ENCODE measurements at regions not wholly inside any gene's neighbourhood (a gene's known extent, or its start where the extent isn't known, plus 50 kb on each side); places are given as distances from the start of the nearest gene placed in this dataset.

GRCh38 chr18:5771343-5771742, 124.0 kb downstream of the TMEM200C start:
- no peak for TF ChIP-seq EZH2 (IDR thresholded peaks at IDR 0.05)
- TF ChIP-seq ATF3 (IDR thresholded peaks at IDR 0.05) = no peak
- TF ChIP-seq JUND (IDR thresholded peaks at IDR 0.05) = no peak
- TF ChIP-seq EZH2phosphoT487 (IDR thresholded peaks at IDR 0.05; ENCODE audit: borderline replicate concordance) = no peak
- no peak for TF ChIP-seq YY1 (IDR thresholded peaks at IDR 0.05; ENCODE audit: extremely low read depth, insufficient replicate concordance, low read depth, low read length)
- H3K4me3 ChIP-seq (replicated peaks in 1 of 2; ENCODE audit: low read depth in 1 of 2, low read length in 2 of 2) = no peak overlapping the region
- no peak for ATAC-seq
- no peak overlapping the region for H3K9ac ChIP-seq (ENCODE audit: low read length)
- H4K20me1 ChIP-seq (ENCODE audit: insufficient read depth) = no peaks in the 10 kb centered on the region
- H2AFZ ChIP-seq (ENCODE audit: low read depth, low read length, poor library complexity, severe bottlenecking) = no peak overlapping the region
- no peak for DNase-seq (ENCODE audit: low read depth, low spot score)
- H3K4me2 ChIP-seq (ENCODE audit: low read length) = no peak overlapping the region
- no TSS peak for BruUV-seq (replicated peaks)
- H3K9me2 ChIP-seq (ENCODE audit: insufficient read depth) = no peaks in the 10 kb centered on the region
- H3K9me3 ChIP-seq (ENCODE audit: control insufficient read depth in 1 of 2, insufficient read depth in 1 of 2, low read depth in 1 of 2, low read length in 2 of 2) = peaks cover 13 to 18% of the 10 kb centered on the region in 2 experiments; a peak in 2 of 4 replicates
- POLR2A ChIA-PET = no interaction called here
- intact Hi-C loops (cut with micrococcal nuclease) = no loop called here
- H3K4me1 ChIP-seq (ENCODE audit: control insufficient read depth in 1 of 2, insufficient read depth in 2 of 2, low read length in 2 of 2) = no peaks in the 10 kb centered on the region
- H3K79me2 ChIP-seq (ENCODE audit: insufficient read depth, low read length) = no peaks in the 10 kb centered on the region
- no peaks in the 10 kb centered on the region for H3K36me3 ChIP-seq (ENCODE audit: control insufficient read depth in 1 of 2, insufficient read depth in 2 of 2, low read length in 2 of 2)
- RAD21 ChIA-PET (ENCODE audit: low non-redundant PET in 1 of 2, low total read pairs in 2 of 2, uncharacterized antibody in 2 of 2, unreplicated experiment in 2 of 2) = no interaction called here
- CTCF ChIA-PET = no interaction called here
- no peak overlapping the region for H3K27ac ChIP-seq (ENCODE audit: low read depth, low read length)
- no peaks in the 10 kb centered on the region for H3K27me3 ChIP-seq (ENCODE audit: insufficient read depth, low read length)

GRCh38 chr18:5770176-5770575, 125.1 kb downstream of the TMEM200C start:
- H4K20me1 ChIP-seq (ENCODE audit: insufficient read depth) = no peaks in the 10 kb centered on the region
- POLR2A ChIA-PET = no interaction called here
- no peak overlapping the region for H3K4me3 ChIP-seq (replicated peaks in 1 of 2; ENCODE audit: low read depth in 1 of 2, low read length in 2 of 2)
- H3K27ac ChIP-seq (ENCODE audit: low read depth, low read length) = no peak overlapping the region
- no peaks in the 10 kb centered on the region for H3K27me3 ChIP-seq (ENCODE audit: insufficient read depth, low read length)
- CTCF ChIA-PET = no interaction called here
- no peaks in the 10 kb centered on the region for H3K79me2 ChIP-seq (ENCODE audit: insufficient read depth, low read length)
- RAD21 ChIA-PET (ENCODE audit: low non-redundant PET in 1 of 2, low total read pairs in 2 of 2, uncharacterized antibody in 2 of 2, unreplicated experiment in 2 of 2) = no interaction called here
- no peak overlapping the region for H3K4me2 ChIP-seq (ENCODE audit: low read length)
- H3K4me1 ChIP-seq (ENCODE audit: control insufficient read depth in 1 of 2, insufficient read depth in 2 of 2, low read length in 2 of 2) = no peaks in the 10 kb centered on the region
- no peaks in the 10 kb centered on the region for H3K36me3 ChIP-seq (ENCODE audit: control insufficient read depth in 1 of 2, insufficient read depth in 2 of 2, low read length in 2 of 2)
- DNase-seq (ENCODE audit: low read depth, low spot score) = no peak
- ATAC-seq = no peak
- H3K9me3 ChIP-seq (ENCODE audit: control insufficient read depth in 1 of 2, insufficient read depth in 1 of 2, low read depth in 1 of 2, low read length in 2 of 2) = peaks cover 15% of the 10 kb centered on the region in 2 experiments; a peak in 2 of 4 replicates
- BruUV-seq (replicated peaks) = no TSS peak
- no peaks in the 10 kb centered on the region for H3K9me2 ChIP-seq (ENCODE audit: insufficient read depth)
- intact Hi-C loops (cut with micrococcal nuclease) = no loop called here
- TF ChIP-seq POLR2AphosphoS5 (IDR thresholded peaks at IDR 0.05; ENCODE audit: low read depth, low read length) (no peak), POLR2A (IDR thresholded peaks at IDR 0.05; ENCODE audit: borderline replicate concordance, extremely low read depth, insufficient read depth, insufficient read length) (no peak), ZFX (IDR thresholded peaks at IDR 0.05) (no peak), TCF7L2 (IDR thresholded peaks at IDR 0.05; ENCODE audit: borderline replicate concordance, extremely low read depth, insufficient read depth, insufficient read length) (no peak), ATF3 (IDR thresholded peaks at IDR 0.05) (no peak), EZH2 (IDR thresholded peaks at IDR 0.05) (no peak), CEBPB (IDR thresholded peaks at IDR 0.05; ENCODE audit: low read depth) (no peak), EGR1 (IDR thresholded peaks at IDR 0.05; ENCODE audit: low read depth) (no peak), CBX3 (IDR thresholded peaks at IDR 0.05; ENCODE audit: low read depth) (no peak), CTCF (IDR thresholded peaks at IDR 0.05 in 2 of 3, conservative IDR thresholded peaks at IDR 0.05 in 1 of 3; ENCODE audit: borderline replicate concordance in 1 of 3, insufficient read depth in 1 of 3, low read depth in 2 of 3, low read length in 2 of 3) (no peak), EZH2phosphoT487 (IDR thresholded peaks at IDR 0.05; ENCODE audit: borderline replicate concordance) (no peak)
- H2AFZ ChIP-seq (ENCODE audit: low read depth, low read length, poor library complexity, severe bottlenecking) = no peak overlapping the region
- no peak overlapping the region for H3K9ac ChIP-seq (ENCODE audit: low read length)
